Cardiac muscle cell (in vitro differentiated cells and primary cell): ENCODE measurements at regions not wholly inside any gene's neighbourhood (a gene's known extent, or its start where the extent isn't known, plus 50 kb on each side); places are given as distances from the start of the nearest gene placed in this dataset.

Source experiments
- DNase-seq, 2 donors: peaks; one replicate each; pipeline versions ENCODE4 v3.0.0 to v3.0.0-alpha.2; 2010 to 2017; ENCODE audit warnings: low read depth in 1 of 2, low spot score in 1 of 2
- H3K27ac ChIP-seq: fragments of 200-600 bp; sonication (generic); 2 replicates; pipeline ENCODE4 v1.5.1; 2016
- H3K27me3 ChIP-seq: fragments of 200-600 bp; sonication (generic); 2 replicates; pipeline ENCODE4 v1.6.0; 2016; ENCODE audit warnings: control low read depth
- H3K36me3 ChIP-seq: fragments of 200-600 bp; sonication (generic); 2 replicates; pipeline ENCODE4 v1.5.1; 2016; ENCODE audit warnings: control low read depth
- H3K4me1 ChIP-seq: fragments of 200-600 bp; sonication (generic); 2 replicates; pipeline ENCODE4 v1.8.1; 2017; ENCODE audit warnings: low read depth, mild to moderate bottlenecking, mixed run types
- H3K4me3 ChIP-seq: fragments of 200-600 bp; sonication (generic); 2 replicates; pipeline ENCODE4 v1.5.1; 2016; ENCODE audit warnings: mild to moderate bottlenecking
- H3K9me3 ChIP-seq: fragments of 200-600 bp; sonication (generic); 2 replicates; pipeline ENCODE4 v1.5.1; 2017; ENCODE audit warnings: low read depth, mild to moderate bottlenecking, control low read depth
- TF ChIP-seq, protein P1 (sequence below): IDR thresholded peaks from 2 replicates; pipeline ENCODE4 v1.5.1; 2012; ENCODE audit warnings: low read depth, mild to moderate bottlenecking, low read length

DNA sequence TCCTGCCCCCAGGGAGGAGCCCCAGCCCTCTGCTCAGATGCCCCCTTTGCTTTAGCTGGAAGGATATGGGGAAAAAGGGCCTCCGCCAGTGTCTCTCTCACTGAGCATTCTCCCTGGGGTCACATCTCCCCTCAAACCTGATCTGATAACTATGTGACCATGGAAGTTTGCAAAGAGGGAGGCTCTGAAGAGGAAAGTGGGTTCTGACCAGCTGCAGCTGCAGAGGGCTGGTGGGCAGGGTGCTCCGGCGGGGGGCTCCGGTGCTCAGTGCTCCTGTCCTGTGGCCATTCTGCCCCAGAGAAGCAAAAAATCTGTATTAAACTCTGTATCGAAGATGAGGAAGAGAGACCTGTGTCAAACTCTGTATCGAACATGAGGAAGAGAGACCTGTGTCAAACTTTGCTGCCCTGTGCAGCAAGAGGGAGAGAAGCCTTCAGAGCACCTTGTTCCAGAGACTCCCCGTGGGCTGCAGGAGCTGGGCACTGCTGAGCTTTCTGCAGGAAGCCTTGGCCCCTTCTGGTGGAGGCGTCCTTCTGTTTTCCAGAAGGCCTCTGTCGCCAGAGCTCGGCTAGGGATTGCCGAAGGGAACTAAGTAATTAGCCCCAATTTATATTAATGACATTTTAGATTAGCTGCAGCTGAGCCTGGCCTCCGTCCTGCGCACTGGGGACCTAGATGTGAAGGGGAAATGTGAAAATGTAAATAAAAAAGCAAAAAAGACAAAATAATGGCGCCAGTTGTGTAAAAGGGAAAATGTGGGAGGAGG, 186.2 kb upstream of the C1orf174 start:
- no peak for DNase-seq
- Histone ChIP-seq H3K27me3 (no peaks in the 10 kb centered on the region), H3K27ac (no peak overlapping the region), H3K4me1 (no peaks in the 10 kb centered on the region), H3K9me3 (no peaks in the 10 kb centered on the region), H3K4me3 (no peak overlapping the region), H3K36me3 (no peaks in the 10 kb centered on the region)
- TF ChIP-seq, protein P1, sequence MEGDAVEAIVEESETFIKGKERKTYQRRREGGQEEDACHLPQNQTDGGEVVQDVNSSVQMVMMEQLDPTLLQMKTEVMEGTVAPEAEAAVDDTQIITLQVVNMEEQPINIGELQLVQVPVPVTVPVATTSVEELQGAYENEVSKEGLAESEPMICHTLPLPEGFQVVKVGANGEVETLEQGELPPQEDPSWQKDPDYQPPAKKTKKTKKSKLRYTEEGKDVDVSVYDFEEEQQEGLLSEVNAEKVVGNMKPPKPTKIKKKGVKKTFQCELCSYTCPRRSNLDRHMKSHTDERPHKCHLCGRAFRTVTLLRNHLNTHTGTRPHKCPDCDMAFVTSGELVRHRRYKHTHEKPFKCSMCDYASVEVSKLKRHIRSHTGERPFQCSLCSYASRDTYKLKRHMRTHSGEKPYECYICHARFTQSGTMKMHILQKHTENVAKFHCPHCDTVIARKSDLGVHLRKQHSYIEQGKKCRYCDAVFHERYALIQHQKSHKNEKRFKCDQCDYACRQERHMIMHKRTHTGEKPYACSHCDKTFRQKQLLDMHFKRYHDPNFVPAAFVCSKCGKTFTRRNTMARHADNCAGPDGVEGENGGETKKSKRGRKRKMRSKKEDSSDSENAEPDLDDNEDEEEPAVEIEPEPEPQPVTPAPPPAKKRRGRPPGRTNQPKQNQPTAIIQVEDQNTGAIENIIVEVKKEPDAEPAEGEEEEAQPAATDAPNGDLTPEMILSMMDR, result no peak

DNA sequence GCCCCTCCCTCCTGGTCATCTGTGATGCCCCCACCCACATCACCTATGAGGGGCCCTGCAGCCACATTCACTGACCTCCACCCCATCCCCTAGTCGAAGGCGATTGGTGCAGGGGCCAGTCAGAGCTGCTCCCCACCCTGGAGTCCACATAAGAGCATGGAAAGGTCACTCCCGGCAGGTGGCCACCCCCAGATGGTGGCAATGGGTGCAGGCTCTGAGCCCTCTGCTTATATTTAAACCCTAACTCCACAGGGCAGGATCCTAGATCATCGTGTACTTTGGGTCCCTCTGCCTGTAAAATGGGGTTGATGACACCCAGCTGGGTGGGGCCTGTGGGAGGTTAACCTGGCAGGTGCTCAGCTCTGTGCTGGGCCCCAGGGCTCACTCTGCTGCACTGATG, 186.8 kb upstream of the C1orf174 start:
- no peak for DNase-seq
- Histone ChIP-seq H3K27me3 (no peaks in the 10 kb centered on the region), H3K27ac (no peak overlapping the region), H3K9me3 (no peaks in the 10 kb centered on the region), H3K36me3 (no peaks in the 10 kb centered on the region), H3K4me1 (no peaks in the 10 kb centered on the region), H3K4me3 (no peak overlapping the region)
- TF ChIP-seq, protein P1, result no peak

DNA sequence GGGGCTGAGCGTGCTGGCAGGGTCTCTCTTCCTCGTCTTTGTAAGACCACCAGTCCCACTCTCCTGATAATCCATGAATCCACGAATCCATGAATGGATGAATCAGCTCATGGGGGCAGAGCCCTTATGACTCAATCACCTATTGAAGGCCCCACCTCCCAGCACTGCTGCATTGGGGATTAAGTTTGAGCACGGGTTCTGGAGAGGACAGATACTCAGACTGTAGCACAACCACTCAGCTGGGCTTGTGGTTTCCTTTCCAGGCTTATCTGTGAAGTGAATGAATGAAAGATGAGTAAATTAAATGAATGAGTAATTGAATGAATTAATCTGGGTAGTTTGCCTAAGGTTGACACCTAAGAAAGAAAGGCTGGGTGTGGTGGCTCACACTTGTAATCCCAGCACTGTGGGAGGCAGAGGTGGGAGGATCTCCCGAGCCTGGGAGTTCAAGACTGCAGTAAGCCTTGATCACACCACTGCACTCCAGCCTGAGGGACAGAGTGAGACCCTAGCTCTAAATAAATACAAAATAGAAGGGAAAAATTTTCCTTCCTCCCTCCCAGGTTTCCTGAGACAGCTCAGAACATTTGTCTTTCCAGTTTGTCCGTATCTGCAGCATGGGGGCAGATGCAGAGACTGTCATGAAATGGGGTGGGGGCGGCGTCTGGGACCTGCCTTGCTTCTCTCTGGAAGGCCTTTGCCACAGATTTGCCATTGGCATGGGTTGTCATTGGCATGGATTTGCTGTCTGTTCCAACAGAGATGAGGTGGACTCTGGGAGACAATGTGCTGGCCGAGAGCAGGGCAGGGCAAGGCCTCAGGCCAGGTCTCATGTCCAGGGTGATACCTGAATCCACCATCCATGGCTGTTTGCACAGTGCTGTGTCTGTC, 187.7 kb upstream of the C1orf174 start:
- Histone ChIP-seq H3K36me3 (no peaks in the 10 kb centered on the region), H3K4me1 (no peaks in the 10 kb centered on the region), H3K4me3 (no peak overlapping the region), H3K27ac (no peak overlapping the region), H3K27me3 (no peaks in the 10 kb centered on the region), H3K9me3 (no peaks in the 10 kb centered on the region)
- TF ChIP-seq, protein P1, result no peak
- DNase-seq, result no peak

DNA sequence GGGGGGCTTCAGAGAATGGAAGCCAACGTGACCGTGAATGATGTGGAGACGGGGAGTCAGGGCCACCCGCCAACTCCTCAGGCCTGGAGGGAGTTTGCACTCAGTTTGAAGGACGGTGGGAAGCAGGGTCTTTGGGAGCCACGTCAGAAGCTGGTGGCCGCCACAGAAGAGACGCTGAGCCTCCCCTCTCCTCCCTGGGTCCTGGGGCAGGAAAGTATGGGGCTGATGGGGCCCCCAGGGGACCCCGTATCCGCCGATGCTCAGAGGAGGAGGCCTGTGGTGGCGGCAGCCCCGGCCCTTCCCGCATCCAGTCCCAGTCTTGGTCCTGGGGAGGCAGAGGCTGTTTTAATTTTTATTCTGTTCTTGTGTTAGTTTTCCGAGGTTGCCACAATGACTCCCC, 188.6 kb upstream of the C1orf174 start:
- TF ChIP-seq, protein P1, result no peak
- Histone ChIP-seq H3K9me3 (no peaks in the 10 kb centered on the region), H3K4me3 (no peak overlapping the region), H3K27me3 (no peaks in the 10 kb centered on the region), H3K4me1 (no peaks in the 10 kb centered on the region), H3K27ac (no peak overlapping the region), H3K36me3 (no peaks in the 10 kb centered on the region)
- no peak for DNase-seq

DNA sequence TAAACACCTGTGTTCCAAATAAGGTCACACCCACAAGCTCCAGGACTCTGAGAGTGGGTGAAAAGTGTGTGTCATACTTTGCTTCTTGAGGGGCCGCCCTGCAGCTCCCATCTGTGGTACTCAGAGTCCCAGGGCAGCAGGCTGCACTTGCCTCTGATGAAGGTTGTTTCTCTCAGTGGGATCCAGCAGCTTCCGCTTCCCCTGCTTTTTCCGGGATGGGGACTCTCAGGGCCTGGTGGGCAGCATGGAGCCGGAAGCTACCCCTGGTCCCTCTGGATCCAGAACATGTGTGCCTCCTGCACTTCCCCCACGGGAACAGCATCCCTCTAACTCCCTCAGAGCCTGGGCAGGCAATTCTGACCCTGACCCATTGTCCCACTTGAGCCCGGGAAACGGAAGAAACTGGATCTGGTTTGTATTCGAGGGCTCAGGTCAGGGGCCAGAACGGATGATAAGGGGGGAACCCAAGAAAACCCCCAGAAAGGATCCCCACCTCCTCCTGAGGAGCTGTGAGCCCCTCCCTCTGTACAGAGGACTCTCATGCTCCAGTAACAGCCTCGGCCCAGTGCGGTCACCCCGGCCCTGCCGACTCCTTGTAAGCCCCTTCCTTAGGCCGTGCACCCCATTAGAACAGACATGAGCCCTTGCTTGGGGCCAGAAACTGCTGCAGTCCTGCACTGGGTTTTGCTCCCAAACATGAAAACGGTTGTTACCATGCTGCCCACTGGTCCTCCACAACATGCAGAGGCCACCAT, 189.5 kb upstream of the C1orf174 start:
- Histone ChIP-seq H3K9me3 (no peaks in the 10 kb centered on the region), H3K27me3 (no peaks in the 10 kb centered on the region), H3K4me3 (no peak overlapping the region), H3K36me3 (no peaks in the 10 kb centered on the region), H3K4me1 (no peaks in the 10 kb centered on the region), H3K27ac (no peak overlapping the region)
- no peak for DNase-seq
- TF ChIP-seq, protein P1, result no peak
